HG03108 (cell line): ENCODE measurements at regions not wholly inside any gene's neighbourhood (a gene's known extent, or its start where the extent isn't known, plus 50 kb on each side); places are given as distances from the start of the nearest gene placed in this dataset.
"Not testable (repeated sequence)": the region's sequence is repeated elsewhere in the genome, so short reads cannot be mapped to it uniquely, and the experiment has no call there.

Experiments
- ATAC-seq: cut with Tn5 transposase; IDR thresholded peaks from one replicate; pipeline ENCODE4 v1.9.1; 2021; ENCODE audit warnings: moderate library complexity; ENCODE audit not compliant: unreplicated experiment

DNA sequence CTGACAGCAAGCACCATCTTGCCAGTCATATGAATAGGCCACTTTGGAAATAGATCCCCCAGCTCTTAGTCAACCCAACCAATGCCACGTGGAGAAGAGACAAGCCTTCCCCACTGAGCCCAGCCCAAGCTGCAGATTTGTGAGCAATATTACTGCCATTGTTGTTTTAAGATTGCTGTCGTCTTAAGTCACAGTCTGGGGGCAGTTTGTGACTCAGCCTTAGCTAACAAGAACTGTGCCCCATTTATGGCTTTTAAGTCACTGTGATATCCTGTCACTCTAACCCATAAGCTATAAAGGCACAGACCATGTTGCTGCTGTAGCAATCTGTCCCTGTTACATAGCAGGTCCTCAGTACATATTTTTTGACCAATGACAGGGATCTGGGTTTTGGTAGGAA lies 464.2 kb downstream of the MED13L start:
- ATAC-seq, result no peak

GRCh38 chr12:115811929-115812328 lies 465.6 kb downstream of the MED13L start:
- no peak for ATAC-seq

DNA sequence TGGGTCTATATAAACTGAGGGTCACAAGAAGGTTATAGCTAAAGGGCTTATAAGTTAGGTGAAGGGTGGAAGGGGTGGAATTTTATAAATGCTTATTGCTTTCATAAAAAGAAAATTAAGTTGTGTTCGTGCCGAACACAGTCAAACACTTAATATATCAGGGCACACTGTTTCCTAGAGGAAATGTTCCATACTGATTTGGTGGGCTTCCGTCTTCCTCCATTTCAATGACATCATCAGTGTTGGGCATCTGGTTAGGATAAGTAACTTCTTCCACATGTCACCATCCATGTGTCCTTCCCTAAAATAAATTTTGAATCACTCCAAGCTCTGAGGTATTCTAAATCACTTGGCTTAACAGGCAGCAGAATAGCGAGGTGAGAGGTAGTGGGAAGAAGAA lies 466.4 kb downstream of the MED13L start:
- ATAC-seq, result no peak

DNA sequence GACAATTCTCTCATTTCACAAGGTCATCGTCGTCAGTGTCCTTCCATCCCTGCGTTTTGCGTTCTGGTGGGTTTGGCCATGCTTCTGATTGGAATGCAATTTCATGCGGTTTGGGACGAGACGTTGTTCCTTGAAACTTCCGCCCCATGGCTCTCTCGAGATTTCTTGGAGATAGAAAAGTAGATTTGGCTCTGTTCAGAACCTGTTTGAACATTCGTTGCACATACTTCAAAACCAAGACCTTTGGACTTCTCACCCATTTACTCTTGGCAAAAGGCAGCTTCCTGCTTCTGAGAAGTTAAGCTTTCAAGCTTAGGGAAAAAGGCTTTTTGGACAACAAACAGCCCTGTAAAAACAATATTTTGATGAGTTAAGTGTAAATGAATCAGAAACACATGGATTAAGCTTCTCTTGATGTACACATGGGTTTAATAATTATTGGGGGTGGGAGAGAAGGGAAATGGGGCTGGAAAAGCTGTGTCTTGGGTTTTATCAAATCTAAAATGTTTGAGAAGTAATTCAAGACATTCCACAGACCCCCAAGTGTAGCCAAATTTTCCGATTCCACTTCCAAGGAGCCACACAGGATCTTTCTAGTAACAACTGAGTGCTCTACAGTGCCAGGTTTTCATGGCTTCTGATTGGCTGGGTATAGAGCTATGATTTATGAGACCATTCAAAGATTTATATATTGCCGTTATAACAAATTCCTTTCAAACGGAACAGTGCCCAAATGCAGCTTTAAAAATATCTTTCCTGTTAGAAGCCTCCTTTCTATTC lies 467.2 kb downstream of the MED13L start:
- ATAC-seq, result no peak

DNA sequence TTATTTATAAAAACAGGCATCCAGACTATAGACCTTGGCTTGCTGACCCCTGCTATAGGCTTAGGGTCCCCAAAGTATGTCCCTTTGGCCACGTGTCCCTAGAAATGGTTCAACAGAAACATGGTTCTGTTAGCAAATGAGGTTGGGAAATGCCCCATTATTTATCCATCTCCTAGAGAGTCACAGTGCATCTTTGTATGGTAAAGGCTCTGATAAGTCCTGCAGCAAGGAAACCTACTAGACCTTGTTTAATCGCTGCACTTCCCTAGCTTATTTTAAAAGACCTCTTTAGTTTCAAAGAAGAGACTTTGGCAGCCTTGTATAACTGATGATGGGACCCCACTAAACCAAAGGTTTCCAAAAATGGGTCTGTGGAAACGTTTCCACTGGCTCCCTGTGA lies 471.5 kb downstream of the MED13L start:
- no peak for ATAC-seq

DNA sequence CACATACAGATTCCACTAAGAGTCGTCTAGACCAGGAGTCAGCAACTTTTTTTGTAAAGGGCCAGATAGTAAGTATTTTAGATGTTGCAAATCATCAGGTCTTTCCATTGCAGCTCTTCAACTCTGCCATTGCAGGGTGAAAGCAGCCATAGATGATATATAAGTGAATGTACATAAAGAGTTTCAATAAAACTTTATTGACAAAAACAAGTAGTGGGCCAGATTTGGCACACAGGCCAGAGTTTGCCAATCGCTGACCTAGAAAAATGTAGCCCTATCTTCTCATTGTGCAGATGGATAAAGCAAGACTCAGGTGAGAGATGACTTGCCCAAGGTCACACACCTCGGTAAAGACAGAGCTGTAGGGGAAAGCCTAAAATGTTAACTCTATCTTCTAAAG lies 474.7 kb downstream of the MED13L start:
- no peak for ATAC-seq

DNA sequence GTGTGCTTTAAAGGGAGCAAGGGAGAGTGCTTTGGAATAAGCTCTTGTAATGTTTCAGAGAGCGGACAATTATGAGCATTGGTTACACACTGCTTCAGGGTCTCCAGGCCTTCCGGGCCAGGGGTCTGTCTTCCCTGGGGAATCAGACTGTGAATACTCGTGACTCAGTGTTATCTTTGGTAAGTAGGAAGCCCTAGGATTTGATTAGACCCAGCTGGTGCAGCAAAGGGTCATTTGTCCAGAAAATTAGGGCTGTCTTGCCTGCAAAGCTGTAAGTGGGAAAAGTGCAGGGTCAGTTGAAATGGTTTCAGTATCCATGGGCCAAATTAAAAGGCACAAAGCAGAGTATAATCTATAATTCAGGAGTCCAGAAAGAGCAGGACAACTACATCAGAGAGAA lies 475.6 kb downstream of the MED13L start:
- no peak for ATAC-seq

DNA sequence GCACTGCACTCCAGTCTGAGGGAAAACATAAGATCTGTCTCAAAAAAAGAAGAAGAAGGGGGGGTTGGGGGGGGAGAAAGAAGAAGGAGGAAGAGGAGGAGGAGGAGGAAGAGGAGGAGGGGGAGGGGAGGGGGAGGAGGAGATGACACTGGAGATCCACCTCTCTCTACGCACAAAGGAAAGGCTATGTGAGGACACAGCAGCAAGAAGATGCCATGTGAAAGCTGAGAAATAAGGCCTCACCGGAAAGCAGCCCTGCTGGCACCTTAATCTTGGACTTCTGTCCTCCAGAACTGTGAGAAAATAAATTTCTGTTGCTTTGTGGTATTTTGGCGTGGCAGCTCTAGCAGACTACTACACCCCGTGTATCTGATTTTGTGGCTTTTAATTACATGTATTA lies 477.9 kb downstream of the MED13L start:
- ATAC-seq, result no peak

DNA sequence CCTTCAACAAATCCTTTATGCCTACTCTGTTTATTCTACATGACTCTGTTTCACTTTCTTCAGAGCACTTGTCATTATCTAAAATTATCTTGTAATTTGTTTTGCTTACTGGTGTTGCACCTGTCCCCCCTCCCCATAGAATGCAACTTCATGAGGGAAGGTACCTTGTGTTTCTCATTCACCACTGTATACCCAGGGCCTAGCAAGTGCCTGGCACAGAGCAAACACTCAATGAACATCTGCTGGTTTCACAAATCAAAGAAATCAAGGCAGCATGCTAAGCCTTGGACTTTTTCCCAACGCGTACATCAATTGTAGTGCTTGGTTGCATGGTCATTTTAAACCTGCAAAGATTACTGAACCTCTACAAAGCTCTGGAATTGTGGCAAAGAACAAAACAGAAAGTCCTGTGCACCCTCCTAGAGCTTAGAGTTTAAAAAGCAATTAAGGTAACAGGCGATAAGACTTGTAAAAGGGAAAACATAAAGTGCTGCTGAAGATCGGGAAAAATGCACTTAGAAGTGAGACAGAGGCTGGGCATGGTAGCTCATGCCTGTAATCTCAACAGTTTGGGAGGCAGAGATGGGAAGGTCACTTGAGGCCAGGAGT lies 479.1 kb downstream of the MED13L start:
- ATAC-seq, result no peak

GRCh38 chr12:115794659-115795081 lies 482.8 kb downstream of the MED13L start:
- no peak for ATAC-seq

- no peak for ATAC-seq
These were observed 486.2 kb downstream of the MED13L start for GRCh38 chr12:115791331-115791730.

- no peak for ATAC-seq
These were observed 487.0 kb downstream of the MED13L start for GRCh38 chr12:115790526-115790925.

- ATAC-seq, result not testable (repeated sequence)
These were observed 491.0 kb downstream of the MED13L start for GRCh38 chr12:115786490-115786889.

DNA sequence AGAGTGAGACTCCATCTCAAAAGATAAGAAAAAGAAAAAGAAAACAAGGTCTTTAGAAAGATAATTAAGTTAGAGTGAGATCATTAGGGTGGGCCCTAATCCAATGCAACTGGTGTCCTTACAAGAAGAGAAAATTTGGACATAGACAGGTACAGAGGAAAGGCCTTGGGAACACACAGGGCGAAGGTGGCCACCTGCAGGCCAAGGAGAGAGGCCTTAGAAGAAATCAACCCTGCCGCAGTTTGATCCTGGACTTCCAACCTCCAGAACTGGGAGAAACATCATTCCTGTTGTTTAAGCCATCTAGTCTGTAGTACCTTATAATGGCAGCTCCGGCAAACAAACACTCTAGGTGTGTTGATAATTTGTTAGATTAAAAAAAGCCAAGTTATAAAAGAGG lies 491.9 kb downstream of the MED13L start:
- ATAC-seq, result no peak

DNA sequence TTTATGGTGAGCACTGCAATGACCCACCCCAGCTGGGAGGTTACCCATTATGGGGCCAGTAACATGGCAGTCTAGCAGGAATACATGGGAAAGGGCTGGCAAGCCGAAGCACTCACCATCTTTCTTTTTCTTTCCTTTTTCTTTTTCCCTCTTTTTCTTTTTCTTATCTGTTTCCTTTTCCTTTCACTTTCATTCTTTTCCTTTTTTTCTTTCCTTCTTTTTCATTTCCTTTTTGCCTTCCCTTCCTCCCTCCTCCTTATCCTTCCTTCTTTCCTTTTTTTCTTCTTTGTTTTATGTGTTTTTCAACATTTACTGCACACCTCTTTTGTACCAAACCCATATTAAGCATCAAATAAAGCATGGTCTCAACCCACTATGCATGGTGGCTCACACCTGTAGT lies 501.1 kb downstream of the MED13L start:
- no peak for ATAC-seq

DNA sequence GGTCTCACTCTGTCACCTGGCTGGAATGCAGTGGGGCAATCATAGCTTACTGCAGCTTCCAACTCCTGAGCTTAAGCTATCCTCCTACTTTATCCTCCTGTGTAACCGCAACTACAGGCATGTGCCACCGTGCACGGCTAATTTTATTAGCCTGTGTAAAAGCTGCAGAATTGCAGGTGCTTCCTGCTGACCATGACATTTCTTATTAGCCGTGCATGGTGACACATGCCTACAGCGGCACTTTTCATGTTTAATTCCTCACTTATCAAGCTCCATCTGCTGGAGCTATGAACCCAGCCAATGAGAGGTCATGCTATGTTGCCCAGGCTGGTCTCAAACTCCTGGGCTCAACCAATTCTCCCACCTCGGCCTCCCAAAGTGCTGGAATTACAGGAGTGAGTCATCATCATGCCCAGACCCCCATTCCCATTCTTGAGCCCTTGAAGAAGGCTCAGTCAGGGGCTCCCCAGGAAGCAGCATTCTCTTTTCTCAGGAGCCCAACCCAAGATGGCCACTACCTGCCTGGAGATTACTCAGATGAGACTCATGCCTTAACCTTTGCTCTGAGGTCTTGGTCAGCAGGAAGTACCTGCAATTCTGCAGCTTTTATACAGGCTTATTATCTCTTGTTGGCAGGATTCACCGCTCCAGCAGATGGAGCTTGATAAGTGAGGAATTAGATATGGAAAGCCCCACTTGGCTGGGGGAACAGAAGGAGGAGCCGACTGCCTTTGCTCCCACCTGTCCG lies 503.2 kb downstream of the MED13L start:
- ATAC-seq, result no peak

- ATAC-seq, result no peak
These were observed 505.9 kb downstream of the MED13L start for GRCh38 chr12:115771601-115772000.

DNA sequence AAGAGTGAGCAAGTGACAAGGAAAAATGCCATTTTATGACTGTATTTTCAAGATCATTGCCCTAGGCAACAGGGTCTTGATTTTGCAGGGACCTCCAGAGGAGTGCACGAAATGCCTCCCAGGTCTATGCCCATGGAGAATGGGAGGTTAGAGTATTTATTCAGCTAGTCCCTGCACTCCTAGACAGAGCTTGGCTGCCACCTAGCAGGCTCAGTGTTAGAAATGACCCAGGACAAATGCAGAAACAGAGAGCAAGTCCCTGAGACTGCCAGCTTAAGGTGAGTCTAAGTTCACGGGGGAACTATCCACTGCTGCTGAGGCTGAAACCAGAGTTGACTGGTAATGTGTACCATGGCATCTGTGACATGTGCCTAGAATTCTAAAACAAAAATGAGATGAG lies 506.4 kb downstream of the MED13L start:
- no peak for ATAC-seq

GRCh38 chr12:115770643-115771042 lies 506.9 kb downstream of the MED13L start:
- no peak for ATAC-seq

DNA sequence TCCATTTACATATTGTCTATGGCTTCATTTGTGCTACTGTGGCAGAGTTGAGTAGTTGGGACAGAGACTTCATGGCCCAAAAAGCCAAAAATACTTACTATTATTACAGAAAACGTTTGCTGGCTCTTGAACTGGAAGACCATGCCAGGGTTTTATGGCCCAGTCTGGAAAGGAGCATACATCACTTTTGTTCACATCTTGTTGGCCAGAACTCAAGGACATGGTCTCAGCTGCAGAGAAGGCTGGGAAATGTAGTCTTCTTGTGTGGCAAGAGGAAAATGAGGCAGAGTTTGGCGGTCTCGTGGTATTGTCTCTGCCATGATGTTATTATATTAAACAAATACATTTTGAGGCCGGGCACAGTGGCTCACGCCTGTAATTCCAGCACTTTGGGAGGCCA lies 509.6 kb downstream of the MED13L start:
- ATAC-seq, result no peak

DNA sequence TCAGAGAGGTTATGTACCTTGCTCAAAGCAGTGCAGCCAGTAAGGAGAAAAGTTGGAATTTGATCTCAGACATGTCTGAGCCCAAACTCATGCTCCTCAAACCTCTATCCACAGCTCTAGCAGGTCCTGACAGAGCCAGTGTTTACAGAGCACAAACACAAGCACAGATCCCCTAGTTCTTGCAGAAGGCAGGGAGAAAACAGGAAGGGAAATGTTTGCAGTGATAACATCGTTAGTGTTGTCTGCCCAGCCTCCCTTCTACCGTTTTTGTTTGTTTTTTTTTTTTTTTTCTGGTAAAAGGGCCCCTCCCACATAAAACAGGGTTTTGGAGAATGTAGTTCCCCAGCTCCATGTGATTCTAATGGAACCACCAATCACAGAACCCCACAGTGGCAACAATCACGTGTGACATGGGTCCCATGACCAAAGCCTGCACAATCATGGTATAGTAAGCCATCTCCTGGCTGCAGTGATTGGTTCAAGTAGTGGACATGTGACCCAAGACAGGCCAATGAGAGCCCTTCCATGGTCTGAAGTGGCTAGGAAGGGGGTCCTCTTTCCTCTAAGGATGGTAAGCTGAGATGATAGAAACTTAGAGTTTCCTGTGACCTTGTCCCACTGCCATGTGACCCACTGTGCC lies 513.4 kb downstream of the MED13L start:
- no peak for ATAC-seq

- no peak for ATAC-seq
These were observed 514.1 kb downstream of the MED13L start for GRCh38 chr12:115763376-115763775.
